ENCODE measurements at regions not wholly inside any gene's neighbourhood (a gene's known extent, or its start where the extent isn't known, plus 50 kb on each side); places are given as distances from the start of the nearest gene placed in this dataset.

- no peak for TF ChIP-seq CTCF (IDR thresholded peaks at IDR 0.05)
Observed at GRCh38 chr7:155407799-155408198, 50.1 kb upstream of the EN2 start.
